NCI-H526 treated with DMSO at 0.1 percent for 48 hours (cell line): ENCODE measurements at regions not wholly inside any gene's neighbourhood (a gene's known extent, or its start where the extent isn't known, plus 50 kb on each side); places are given as distances from the start of the nearest gene placed in this dataset.
"Not testable (repeated sequence)": the region's sequence is repeated elsewhere in the genome, so short reads cannot be mapped to it uniquely, and the experiment has no call there.

Experiments
- DNase-seq: peaks from one replicate; lab custom pipeline; 2025; lab: John Stamatoyannopoulos, UW

GRCh38 chr19:27708986-27709385, 1504.0 kb downstream of the UQCRFS1 start:
- not testable (repeated sequence) for DNase-seq

- DNase-seq: not testable (repeated sequence)
Observed at GRCh38 chr19:27707026-27707425, 1505.9 kb downstream of the UQCRFS1 start.

GRCh38 chr19:27705896-27706295, 1507.1 kb downstream of the UQCRFS1 start:
- DNase-seq: no peak

GRCh38 chr19:27694361-27695055, 1518.4 kb downstream of the UQCRFS1 start:
- DNase-seq: no peak

- no peak for DNase-seq
Observed at GRCh38 chr19:27691991-27692390, 1521.0 kb downstream of the UQCRFS1 start.

GRCh38 chr19:27689734-27690241, 1523.2 kb downstream of the UQCRFS1 start:
- no peak for DNase-seq

GRCh38 chr19:27684293-27684692, 1528.7 kb downstream of the UQCRFS1 start:
- DNase-seq: no peak

- DNase-seq: no peak
Observed at GRCh38 chr19:27681972-27682371, 1531.0 kb downstream of the UQCRFS1 start.

GRCh38 chr19:27679905-27680304, 1533.0 kb downstream of the UQCRFS1 start:
- no peak for DNase-seq

- DNase-seq: no peak
Observed at GRCh38 chr19:27679399-27679798, 1533.6 kb downstream of the UQCRFS1 start.

- no peak for DNase-seq
Observed at GRCh38 chr19:27676877-27677276, 1536.1 kb downstream of the UQCRFS1 start.

- no peak for DNase-seq
Observed at GRCh38 chr19:27676334-27676733, 1536.6 kb downstream of the UQCRFS1 start.

GRCh38 chr19:27675771-27676170, 1537.2 kb downstream of the UQCRFS1 start:
- DNase-seq: no peak

- no peak for DNase-seq
Observed at GRCh38 chr19:27674701-27675100, 1538.2 kb downstream of the UQCRFS1 start.

- DNase-seq: no peak
Observed at GRCh38 chr19:27673986-27674385, 1539.0 kb downstream of the UQCRFS1 start.

- no peak for DNase-seq
Observed at GRCh38 chr19:27672309-27673047, 1540.5 kb downstream of the UQCRFS1 start.

- DNase-seq: no peak
Observed at GRCh38 chr19:27671876-27672275, 1541.1 kb downstream of the UQCRFS1 start.

- DNase-seq: no peak
Observed at GRCh38 chr19:27660428-27660827, 1552.5 kb downstream of the UQCRFS1 start.

- no peak for DNase-seq
Observed at GRCh38 chr19:27657271-27658051, 1555.5 kb downstream of the UQCRFS1 start.

GRCh38 chr19:27654266-27654990, 1558.5 kb downstream of the UQCRFS1 start:
- no peak for DNase-seq

- DNase-seq: no peak
Observed at GRCh38 chr19:27652796-27653195, 1560.2 kb downstream of the UQCRFS1 start.

- no peak for DNase-seq
Observed at GRCh38 chr19:27652281-27652680, 1560.7 kb downstream of the UQCRFS1 start.
